ENCODE measurements at regions not wholly inside any gene's neighbourhood (a gene's known extent, or its start where the extent isn't known, plus 50 kb on each side); places are given as distances from the start of the nearest gene placed in this dataset.

- DNase-seq, result no peak
- no peak for ATAC-seq (replicated peaks)
- Mint-ChIP-seq H3K36me3 (peaks cover 0 to under 1% of the 10 kb centered on the region in 2 donors), H3K27ac (no peak overlapping the region), H3K27me3 (no peaks in the 10 kb centered on the region), H3K4me1 (no peaks in the 10 kb centered on the region), H3K9me3 (peaks cover 3 to 10% of the 10 kb centered on the region in 2 donors), H3K4me3 (no peak overlapping the region)
Measured at GRCh38 chr14:86892152-86892956, 1100.6 kb downstream of the GALC start.

DNA sequence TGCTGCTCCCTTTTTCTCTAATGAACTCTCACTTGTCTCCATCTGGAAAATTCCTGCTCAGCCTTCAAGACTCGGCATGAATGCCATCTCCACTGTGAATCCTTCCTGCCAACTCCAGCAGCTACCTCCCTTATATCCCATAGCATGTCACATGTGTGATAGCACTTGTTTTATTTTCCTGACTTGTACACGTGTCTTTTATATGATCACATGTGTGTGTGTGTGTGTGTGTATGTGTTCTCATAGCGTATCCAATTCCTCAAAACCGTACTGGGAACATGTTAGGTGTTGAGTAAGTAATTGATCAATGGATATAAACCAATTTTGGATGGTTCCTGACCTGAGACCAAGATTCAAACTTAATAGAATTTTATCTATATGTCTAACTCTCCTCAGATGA is 1107.7 kb downstream of the GALC start:
- no peak overlapping the region for H3K4me3 Mint-ChIP-seq
- H3K4me1 Mint-ChIP-seq, result no peaks in the 10 kb centered on the region
- H3K27ac Mint-ChIP-seq, result no peak overlapping the region
- H3K36me3 Mint-ChIP-seq, result peaks cover 0 to 2% of the 10 kb centered on the region in 2 donors
- no peak for DNase-seq
- no peaks in the 10 kb centered on the region for H3K27me3 Mint-ChIP-seq
- no peak for ATAC-seq (replicated peaks)
- peaks cover 6 to 7% of the 10 kb centered on the region in 2 donors for H3K9me3 Mint-ChIP-seq

DNA sequence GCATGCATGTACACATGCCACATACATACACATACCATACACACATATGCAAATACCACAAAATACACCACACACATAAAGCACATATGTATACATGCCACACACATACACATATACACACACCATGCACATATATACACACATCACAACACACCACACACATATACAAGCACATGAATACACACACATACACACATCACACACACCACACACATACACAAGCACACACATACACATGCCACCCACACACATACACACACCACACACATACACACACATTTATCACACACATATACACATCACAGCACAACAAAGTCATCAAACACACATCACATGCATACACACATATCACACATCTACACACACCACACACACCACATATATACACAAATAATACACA is 1108.5 kb downstream of the GALC start:
- H3K4me3 Mint-ChIP-seq, result no peak overlapping the region
- no peak for ATAC-seq (replicated peaks)
- H3K27me3 Mint-ChIP-seq, result no peaks in the 10 kb centered on the region
- no peak for DNase-seq
- H3K4me1 Mint-ChIP-seq, result no peaks in the 10 kb centered on the region
- peaks cover 0 to 6% of the 10 kb centered on the region in 2 donors for H3K9me3 Mint-ChIP-seq
- peaks cover 0 to 2% of the 10 kb centered on the region in 2 donors for H3K36me3 Mint-ChIP-seq
- H3K27ac Mint-ChIP-seq, result no peak overlapping the region

DNA sequence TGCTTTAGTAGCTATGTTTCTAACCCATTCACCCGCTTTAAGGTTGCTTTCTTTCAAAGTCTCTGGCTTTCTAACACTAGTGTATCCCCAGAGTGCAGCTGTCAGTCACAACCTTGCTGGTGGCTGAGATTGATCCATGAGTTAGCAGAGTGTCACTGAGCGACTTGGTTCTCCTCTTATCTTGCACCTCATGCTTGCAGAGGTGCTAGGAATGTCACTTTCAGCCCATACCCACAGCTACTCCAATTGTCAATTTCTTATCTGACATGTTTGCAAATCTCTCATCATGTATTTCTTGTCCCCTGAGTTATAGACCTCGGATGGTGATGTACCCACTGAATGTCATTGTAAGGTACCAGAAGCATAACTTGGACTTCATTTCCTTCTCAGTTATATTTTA is 1110.2 kb downstream of the GALC start:
- H3K27ac Mint-ChIP-seq, result no peak overlapping the region
- H3K27me3 Mint-ChIP-seq, result no peaks in the 10 kb centered on the region
- H3K36me3 Mint-ChIP-seq, result peaks cover 0 to 2% of the 10 kb centered on the region in 2 donors
- H3K9me3 Mint-ChIP-seq, result peaks cover 0 to 6% of the 10 kb centered on the region in 2 donors
- DNase-seq, result no peak
- no peak overlapping the region for H3K4me3 Mint-ChIP-seq
- no peaks in the 10 kb centered on the region for H3K4me1 Mint-ChIP-seq
- no peak for ATAC-seq (replicated peaks)

GRCh38 chr14:86865934-86866333 is 1127.0 kb downstream of the GALC start:
- Mint-ChIP-seq H3K4me1 (no peaks in the 10 kb centered on the region), H3K4me3 (no peak overlapping the region), H3K9me3 (peaks cover 0 to 3% of the 10 kb centered on the region in 2 donors), H3K27me3 (no peaks in the 10 kb centered on the region), H3K27ac (no peak overlapping the region), H3K36me3 (no peaks in the 10 kb centered on the region)
- no peak for DNase-seq
- no peak for ATAC-seq (replicated peaks)

GRCh38 chr14:86858591-86858990 is 1134.4 kb downstream of the GALC start:
- Mint-ChIP-seq H3K4me1 (no peaks in the 10 kb centered on the region), H3K9me3 (peaks cover under 1 to 4% of the 10 kb centered on the region in 2 donors), H3K36me3 (no peaks in the 10 kb centered on the region), H3K27me3 (no peaks in the 10 kb centered on the region), H3K27ac (no peak overlapping the region), H3K4me3 (no peak overlapping the region)
- ATAC-seq (replicated peaks) (no peak), DNase-seq (no peak)

DNA sequence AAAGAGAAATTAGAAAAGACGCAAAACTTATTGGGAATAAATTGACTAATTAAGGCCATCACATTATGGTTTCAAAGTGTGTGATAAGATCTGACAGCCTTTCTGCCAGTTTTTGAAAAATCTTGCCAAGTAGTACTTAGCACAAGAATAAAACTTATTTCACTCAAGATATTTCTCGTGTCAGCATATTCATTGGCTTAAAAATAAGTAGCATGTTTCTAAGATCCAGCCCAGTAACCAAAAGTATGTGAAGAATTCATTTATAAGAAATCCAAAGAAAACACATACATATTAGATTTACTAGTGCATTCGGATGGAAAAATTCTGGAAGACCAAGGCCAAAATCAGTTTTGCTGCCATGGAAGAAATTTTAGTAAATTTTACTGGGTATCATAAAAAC is 1135.0 kb downstream of the GALC start:
- Mint-ChIP-seq H3K9me3 (peaks cover 2 to 4% of the 10 kb centered on the region in 2 donors), H3K4me3 (no peak overlapping the region), H3K27ac (no peak overlapping the region), H3K36me3 (no peaks in the 10 kb centered on the region), H3K27me3 (no peaks in the 10 kb centered on the region), H3K4me1 (no peaks in the 10 kb centered on the region)
- DNase-seq (no peak), ATAC-seq (replicated peaks) (no peak)

GRCh38 chr14:86852530-86852929 is 1140.5 kb downstream of the GALC start:
- no peaks in the 10 kb centered on the region for H3K36me3 Mint-ChIP-seq
- peaks cover 0 to 2% of the 10 kb centered on the region in 2 donors for H3K9me3 Mint-ChIP-seq
- H3K4me3 Mint-ChIP-seq, result no peak overlapping the region
- H3K4me1 Mint-ChIP-seq, result no peaks in the 10 kb centered on the region
- ATAC-seq (replicated peaks) (no peak), DNase-seq (no peak)
- no peaks in the 10 kb centered on the region for H3K27me3 Mint-ChIP-seq
- no peak overlapping the region for H3K27ac Mint-ChIP-seq

DNA sequence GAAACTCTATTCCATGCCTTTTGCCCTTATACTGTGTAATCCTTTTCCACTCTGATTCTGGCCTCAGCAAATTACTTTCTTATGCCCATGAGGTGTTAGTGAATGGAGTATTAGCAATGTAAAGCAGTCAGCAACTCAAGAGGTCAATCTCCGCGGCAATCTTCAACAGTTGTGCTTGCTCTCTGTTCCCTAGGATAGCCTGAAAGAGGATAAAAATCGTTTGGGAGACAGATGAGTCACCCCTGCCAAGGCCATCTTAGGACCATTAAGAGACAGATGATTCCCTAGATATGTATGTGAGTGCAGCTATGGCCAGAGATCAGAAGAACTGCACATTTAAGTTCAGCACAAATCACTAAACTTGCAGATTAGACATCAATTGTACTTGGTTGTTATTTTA is 1145.8 kb downstream of the GALC start:
- peaks cover 3 to 4% of the 10 kb centered on the region in 2 donors for H3K9me3 Mint-ChIP-seq
- no peaks in the 10 kb centered on the region for H3K4me1 Mint-ChIP-seq
- H3K27me3 Mint-ChIP-seq, result no peaks in the 10 kb centered on the region
- ATAC-seq (replicated peaks), result no peak
- H3K27ac Mint-ChIP-seq, result no peak overlapping the region
- DNase-seq, result no peak
- H3K36me3 Mint-ChIP-seq, result no peaks in the 10 kb centered on the region
- no peak overlapping the region for H3K4me3 Mint-ChIP-seq

GRCh38 chr14:86838363-86838762 is 1154.6 kb downstream of the GALC start:
- Mint-ChIP-seq H3K27me3 (no peaks in the 10 kb centered on the region), H3K27ac (no peak overlapping the region), H3K36me3 (no peaks in the 10 kb centered on the region), H3K9me3 (peaks cover 0 to 7% of the 10 kb centered on the region in 2 donors), H3K4me3 (no peak overlapping the region), H3K4me1 (no peaks in the 10 kb centered on the region)
- DNase-seq, result peak; percentile 0
- no peak for ATAC-seq (replicated peaks)

- peaks cover under 1 to 13% of the 10 kb centered on the region in 2 donors for H3K9me3 Mint-ChIP-seq
- H3K27ac Mint-ChIP-seq, result no peak overlapping the region
- no peak overlapping the region for H3K4me3 Mint-ChIP-seq
- no peaks in the 10 kb centered on the region for H3K36me3 Mint-ChIP-seq
- no peak for DNase-seq
- no peaks in the 10 kb centered on the region for H3K4me1 Mint-ChIP-seq
- no peaks in the 10 kb centered on the region for H3K27me3 Mint-ChIP-seq
- no peak for ATAC-seq (replicated peaks)
Measured at GRCh38 chr14:86826661-86827060, 1166.3 kb downstream of the GALC start.

DNA sequence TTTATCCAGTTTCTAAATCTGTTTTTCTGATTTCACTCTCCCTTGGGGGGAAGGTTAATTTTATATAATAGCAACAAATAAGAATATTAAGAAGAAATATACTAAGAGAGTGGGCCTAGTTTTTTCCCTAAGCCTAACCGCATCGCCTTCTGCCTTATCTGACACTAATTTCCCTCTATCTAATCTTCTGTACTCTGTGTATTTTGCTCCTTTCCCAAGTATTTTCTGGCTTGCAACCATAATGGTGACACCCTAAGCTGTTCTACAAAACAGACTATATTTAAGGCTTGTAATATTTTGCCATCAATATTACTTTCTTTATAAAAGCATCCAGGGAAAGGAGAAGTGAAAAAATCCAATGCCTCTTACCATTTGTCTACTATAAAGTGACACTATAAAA is 1168.8 kb downstream of the GALC start:
- no peaks in the 10 kb centered on the region for H3K4me1 Mint-ChIP-seq
- H3K9me3 Mint-ChIP-seq, result peaks cover 0 to 13% of the 10 kb centered on the region in 2 donors
- H3K36me3 Mint-ChIP-seq, result no peaks in the 10 kb centered on the region
- H3K4me3 Mint-ChIP-seq, result no peak overlapping the region
- H3K27me3 Mint-ChIP-seq, result no peaks in the 10 kb centered on the region
- no peak overlapping the region for H3K27ac Mint-ChIP-seq
- no peak for ATAC-seq (replicated peaks)
- no peak for DNase-seq

- DNase-seq (no peak), ATAC-seq (replicated peaks) (no peak)
- no peak overlapping the region for H3K27ac Mint-ChIP-seq
- H3K4me1 Mint-ChIP-seq, result no peaks in the 10 kb centered on the region
- no peak overlapping the region for H3K4me3 Mint-ChIP-seq
- peaks cover 0 to 13% of the 10 kb centered on the region in 2 donors for H3K9me3 Mint-ChIP-seq
- no peaks in the 10 kb centered on the region for H3K27me3 Mint-ChIP-seq
- H3K36me3 Mint-ChIP-seq, result no peaks in the 10 kb centered on the region
Measured at GRCh38 chr14:86823581-86823980, 1169.4 kb downstream of the GALC start.

GRCh38 chr14:86815341-86815740 is 1177.6 kb downstream of the GALC start:
- Mint-ChIP-seq H3K9me3 (peaks cover 4 to 10% of the 10 kb centered on the region in 2 donors), H3K4me3 (no peak overlapping the region), H3K27me3 (no peaks in the 10 kb centered on the region), H3K4me1 (no peaks in the 10 kb centered on the region), H3K36me3 (no peaks in the 10 kb centered on the region), H3K27ac (no peak overlapping the region)
- DNase-seq (no peak), ATAC-seq (replicated peaks) (no peak)

DNA sequence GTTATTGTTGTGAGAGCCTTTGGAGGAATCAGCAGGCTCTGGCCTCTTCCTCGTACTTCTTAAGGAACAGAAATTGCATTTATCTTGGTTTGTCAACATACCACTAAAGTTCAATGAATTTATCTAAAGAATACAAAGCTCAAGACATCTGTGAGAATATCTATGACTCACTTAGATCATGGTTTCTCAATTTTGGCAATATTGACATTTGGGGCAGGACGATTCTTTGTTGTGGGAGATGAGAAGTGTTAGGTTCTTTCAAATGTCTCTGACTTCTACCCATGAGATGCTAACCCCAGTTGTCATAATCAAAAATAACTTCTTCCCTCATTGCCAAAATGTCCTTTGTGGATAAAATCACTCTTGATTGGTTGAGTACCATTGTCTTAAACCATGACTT is 1190.3 kb downstream of the GALC start:
- Mint-ChIP-seq H3K4me1 (no peaks in the 10 kb centered on the region), H3K4me3 (no peak overlapping the region), H3K27ac (no peak overlapping the region), H3K9me3 (peaks cover 0 to 7% of the 10 kb centered on the region in 2 donors), H3K27me3 (no peaks in the 10 kb centered on the region), H3K36me3 (no peaks in the 10 kb centered on the region)
- DNase-seq (no peak), ATAC-seq (replicated peaks) (no peak)
